ENCODE measurements at regions not wholly inside any gene's neighbourhood (a gene's known extent, or its start where the extent isn't known, plus 50 kb on each side); places are given as distances from the start of the nearest gene placed in this dataset.

DNA sequence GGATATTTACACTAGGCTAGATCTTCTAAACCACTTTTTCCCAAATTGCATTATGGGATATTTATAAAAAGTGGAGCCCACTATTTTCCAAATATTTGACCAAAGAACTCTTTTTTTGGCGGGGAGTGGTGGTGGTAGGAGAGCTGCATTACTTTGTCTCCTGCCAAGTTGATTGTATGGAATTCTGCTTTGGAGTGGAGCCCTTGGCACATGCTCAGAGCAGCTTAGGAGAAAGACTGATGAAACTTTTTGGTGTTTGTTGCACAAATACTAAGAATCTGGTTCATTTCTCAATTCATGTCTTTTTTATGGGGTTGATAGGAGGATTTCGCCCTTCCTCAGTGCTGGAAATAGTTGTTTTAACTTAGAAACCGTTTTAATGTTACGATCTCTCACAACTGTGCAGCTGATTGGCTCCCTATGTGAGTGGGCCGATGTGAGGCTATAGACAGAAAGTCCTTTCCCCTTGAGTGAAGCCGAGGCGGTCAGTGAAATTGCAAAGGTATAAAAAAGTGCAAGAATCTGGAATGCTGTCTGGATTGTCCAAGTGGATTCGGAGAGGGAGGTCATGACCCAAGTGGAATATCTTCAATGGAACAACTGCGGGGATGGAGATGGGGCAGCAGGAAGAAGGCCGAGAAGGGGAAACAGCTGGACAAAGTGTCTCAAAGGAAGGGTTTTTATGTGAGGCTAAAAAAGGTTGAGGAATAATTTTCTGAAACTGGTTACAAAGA is 415.9 kb downstream of the FGF9 start:
- H4K20me1 ChIP-seq (ENCODE audit: insufficient read depth, low read length) = no peaks in the 10 kb centered on the region
- no peaks in the 10 kb centered on the region for H3F3A ChIP-seq (ENCODE audit: insufficient read depth, low read length)
- H3K9me3 ChIP-seq (ENCODE audit: low read length) = no peaks in the 10 kb centered on the region
- no peak overlapping the region for H3K4me3 ChIP-seq (ENCODE audit: low read depth, low read length, poor library complexity, severe bottlenecking)
- H3K9me2 ChIP-seq (ENCODE audit: low read depth, low read length) = no peaks in the 10 kb centered on the region
- no peak overlapping the region for H3K27ac ChIP-seq (ENCODE audit: low read depth, low read length, poor library complexity, severe bottlenecking)
- TF ChIP-seq CTCF (IDR thresholded peaks at IDR 0.05; ENCODE audit: low read length) = no peak
- no peak for TF ChIP-seq EZH2 (IDR thresholded peaks at IDR 0.05; ENCODE audit: borderline replicate concordance, low read length)
- H3K4me1 ChIP-seq (ENCODE audit: insufficient read depth, low read length, severe bottlenecking) = no peaks in the 10 kb centered on the region
- 0 out of 2 replicates have a peak, but pooled peaks cover 3% of the 10 kb centered on the region for H3K27me3 ChIP-seq (ENCODE audit: insufficient read depth, low read length)
- no peaks in the 10 kb centered on the region for H3K79me2 ChIP-seq (ENCODE audit: insufficient read depth, low read length)
- H3K9ac ChIP-seq (ENCODE audit: low read length) = no peak overlapping the region
- H2AFZ ChIP-seq (ENCODE audit: low read length) = no peak overlapping the region
- no peak overlapping the region for H3K4me2 ChIP-seq (ENCODE audit: low read length)
- H3K36me3 ChIP-seq (ENCODE audit: insufficient read depth, low read length) = no peaks in the 10 kb centered on the region

GRCh38 chr13:22090106-22090505 is 419.2 kb downstream of the FGF9 start:
- Histone ChIP-seq H3K4me3 (ENCODE audit: low read depth, low read length, poor library complexity, severe bottlenecking) (no peak overlapping the region), H3F3A (ENCODE audit: insufficient read depth, low read length) (no peaks in the 10 kb centered on the region), H3K27me3 (ENCODE audit: insufficient read depth, low read length) (0 out of 2 replicates have a peak, but pooled peaks cover 2% of the 10 kb centered on the region), H3K9ac (ENCODE audit: low read length) (no peak overlapping the region), H3K9me3 (ENCODE audit: low read length) (no peaks in the 10 kb centered on the region), H2AFZ (ENCODE audit: low read length) (no peak overlapping the region), H3K4me1 (ENCODE audit: insufficient read depth, low read length, severe bottlenecking) (no peaks in the 10 kb centered on the region), H3K9me2 (ENCODE audit: low read depth, low read length) (no peaks in the 10 kb centered on the region), H3K27ac (ENCODE audit: low read depth, low read length, poor library complexity, severe bottlenecking) (no peak overlapping the region), H3K4me2 (ENCODE audit: low read length) (no peak overlapping the region), H4K20me1 (ENCODE audit: insufficient read depth, low read length) (no peaks in the 10 kb centered on the region), H3K36me3 (ENCODE audit: insufficient read depth, low read length) (no peaks in the 10 kb centered on the region), H3K79me2 (ENCODE audit: insufficient read depth, low read length) (no peaks in the 10 kb centered on the region)
- TF ChIP-seq EZH2 (IDR thresholded peaks at IDR 0.05; ENCODE audit: borderline replicate concordance, low read length) = no peak
- no peak for TF ChIP-seq CTCF (IDR thresholded peaks at IDR 0.05; ENCODE audit: low read length)

DNA sequence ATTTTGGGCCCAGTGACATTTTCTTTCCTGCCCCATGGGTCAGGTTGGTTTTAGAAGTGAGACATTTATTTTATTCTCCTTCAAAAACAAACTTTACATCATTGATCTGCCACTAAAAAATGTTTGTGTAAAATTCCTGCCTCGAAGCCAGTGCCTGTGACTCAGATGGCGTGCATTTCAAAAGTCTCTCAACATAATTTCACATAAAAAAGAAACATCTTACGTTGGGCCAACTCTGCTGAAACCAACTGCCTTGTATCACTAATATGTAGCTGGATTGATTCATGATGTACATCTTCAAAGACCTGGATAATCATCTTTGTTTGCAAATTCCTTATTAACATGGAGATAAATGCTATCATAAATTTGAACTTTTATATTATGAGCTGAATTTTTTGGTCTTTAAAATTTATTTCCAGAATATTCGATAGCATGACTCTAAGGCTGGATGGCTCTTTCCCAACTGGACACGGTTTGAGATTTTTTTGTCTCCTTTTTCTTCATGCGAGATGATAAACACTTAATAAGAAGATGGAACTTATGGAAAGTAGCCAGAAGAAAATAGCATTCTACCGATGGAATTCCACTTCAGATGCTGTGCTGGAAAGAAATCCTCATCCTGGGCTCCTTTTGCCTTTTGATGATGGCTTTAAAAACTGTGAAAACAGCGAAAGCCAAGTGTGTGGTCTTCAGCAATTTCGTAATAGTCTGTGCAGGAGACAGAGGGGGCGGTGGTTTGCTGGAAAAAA is 420.5 kb downstream of the FGF9 start:
- H3K4me2 ChIP-seq (ENCODE audit: low read length) = no peak overlapping the region
- H2AFZ ChIP-seq (ENCODE audit: low read length) = no peak overlapping the region
- H3K9ac ChIP-seq (ENCODE audit: low read length) = no peak overlapping the region
- no peaks in the 10 kb centered on the region for H3K36me3 ChIP-seq (ENCODE audit: insufficient read depth, low read length)
- no peaks in the 10 kb centered on the region for H3K27me3 ChIP-seq (ENCODE audit: insufficient read depth, low read length)
- no peaks in the 10 kb centered on the region for H3K79me2 ChIP-seq (ENCODE audit: insufficient read depth, low read length)
- TF ChIP-seq EZH2 (IDR thresholded peaks at IDR 0.05; ENCODE audit: borderline replicate concordance, low read length) = no peak
- TF ChIP-seq CTCF (IDR thresholded peaks at IDR 0.05; ENCODE audit: low read length) = no peak
- no peaks in the 10 kb centered on the region for H3K9me2 ChIP-seq (ENCODE audit: low read depth, low read length)
- H3K9me3 ChIP-seq (ENCODE audit: low read length) = no peaks in the 10 kb centered on the region
- no peaks in the 10 kb centered on the region for H3F3A ChIP-seq (ENCODE audit: insufficient read depth, low read length)
- H3K4me3 ChIP-seq (ENCODE audit: low read depth, low read length, poor library complexity, severe bottlenecking) = no peak overlapping the region
- no peaks in the 10 kb centered on the region for H4K20me1 ChIP-seq (ENCODE audit: insufficient read depth, low read length)
- no peak overlapping the region for H3K27ac ChIP-seq (ENCODE audit: low read depth, low read length, poor library complexity, severe bottlenecking)
- no peaks in the 10 kb centered on the region for H3K4me1 ChIP-seq (ENCODE audit: insufficient read depth, low read length, severe bottlenecking)
